ENCODE measurements at regions not wholly inside any gene's neighbourhood (a gene's known extent, or its start where the extent isn't known, plus 50 kb on each side); places are given as distances from the start of the nearest gene placed in this dataset.

DNA sequence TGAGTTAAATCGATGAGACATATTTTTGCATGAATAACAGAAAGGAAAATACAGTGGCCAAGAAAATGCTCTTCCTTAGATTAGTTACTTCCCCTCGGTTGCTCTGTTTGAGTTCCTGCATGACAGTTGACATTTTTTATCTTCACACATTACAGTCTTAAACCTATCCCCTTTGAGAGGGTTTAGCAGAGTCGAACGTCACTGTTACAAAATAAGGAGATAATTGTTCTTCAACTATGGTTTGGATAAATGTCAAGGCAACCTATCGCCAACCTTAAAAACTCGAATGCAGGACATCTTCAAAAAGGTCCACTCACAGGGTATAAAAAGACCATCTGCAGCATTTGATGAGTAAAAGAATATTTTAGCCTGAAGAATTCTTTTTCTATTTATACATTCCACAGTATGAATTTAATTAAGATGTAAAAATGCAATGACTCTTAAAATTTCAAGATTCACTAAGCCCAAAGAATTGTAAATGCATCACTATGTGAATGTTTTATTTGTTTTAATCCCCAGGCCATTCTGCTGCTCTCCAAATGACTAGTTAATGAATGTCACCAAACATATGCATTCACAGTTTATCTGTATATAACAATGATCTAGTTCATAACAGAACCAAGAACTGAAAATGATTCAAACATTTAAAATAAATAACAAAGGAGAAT is 68.9 kb upstream of the COL11A1 start:
- Histone ChIP-seq H3K4me2 (ENCODE audit: extremely low read depth, insufficient read depth, low read length) (no peak overlapping the region), H3K4me1 (ENCODE audit: control insufficient read depth, extremely low read depth, insufficient read depth, low read length) (no peaks in the 10 kb centered on the region), H3K27ac (ENCODE audit: insufficient read depth, low read length) (no peak overlapping the region), H3K79me2 (ENCODE audit: control insufficient read depth, insufficient read depth, low read length) (no peaks in the 10 kb centered on the region), H3K9me3 (ENCODE audit: control insufficient read depth, insufficient read depth, low read depth, low read length) (no peaks in the 10 kb centered on the region), H3K27me3 (ENCODE audit: control insufficient read depth, insufficient read depth, low read length) (no peaks in the 10 kb centered on the region), H2AFZ (ENCODE audit: low read length) (no peak overlapping the region), H3K4me3 (replicated peaks in 1 of 4; ENCODE audit: control extremely low read depth in 1 of 4, insufficient read depth in 1 of 4, low read depth in 3 of 4, low read length in 4 of 4) (no peak overlapping the region), H3K36me3 (ENCODE audit: control insufficient read depth, insufficient read depth, low read length) (no peaks in the 10 kb centered on the region), H3K9ac (ENCODE audit: insufficient read depth, low read length) (no peak overlapping the region), H4K20me1 (ENCODE audit: control insufficient read depth, extremely low read depth, insufficient read depth, low read length) (no peaks in the 10 kb centered on the region)
- TF ChIP-seq, protein P1, sequence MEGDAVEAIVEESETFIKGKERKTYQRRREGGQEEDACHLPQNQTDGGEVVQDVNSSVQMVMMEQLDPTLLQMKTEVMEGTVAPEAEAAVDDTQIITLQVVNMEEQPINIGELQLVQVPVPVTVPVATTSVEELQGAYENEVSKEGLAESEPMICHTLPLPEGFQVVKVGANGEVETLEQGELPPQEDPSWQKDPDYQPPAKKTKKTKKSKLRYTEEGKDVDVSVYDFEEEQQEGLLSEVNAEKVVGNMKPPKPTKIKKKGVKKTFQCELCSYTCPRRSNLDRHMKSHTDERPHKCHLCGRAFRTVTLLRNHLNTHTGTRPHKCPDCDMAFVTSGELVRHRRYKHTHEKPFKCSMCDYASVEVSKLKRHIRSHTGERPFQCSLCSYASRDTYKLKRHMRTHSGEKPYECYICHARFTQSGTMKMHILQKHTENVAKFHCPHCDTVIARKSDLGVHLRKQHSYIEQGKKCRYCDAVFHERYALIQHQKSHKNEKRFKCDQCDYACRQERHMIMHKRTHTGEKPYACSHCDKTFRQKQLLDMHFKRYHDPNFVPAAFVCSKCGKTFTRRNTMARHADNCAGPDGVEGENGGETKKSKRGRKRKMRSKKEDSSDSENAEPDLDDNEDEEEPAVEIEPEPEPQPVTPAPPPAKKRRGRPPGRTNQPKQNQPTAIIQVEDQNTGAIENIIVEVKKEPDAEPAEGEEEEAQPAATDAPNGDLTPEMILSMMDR (conservative IDR thresholded peaks at IDR 0.05 in 1 of 2, IDR thresholded peaks at IDR 0.05 in 1 of 2; ENCODE audit: low read depth in 1 of 2, low read length in 2 of 2), result no peak
- no peak for TF ChIP-seq EZH2 (IDR thresholded peaks at IDR 0.05; ENCODE audit: low read length, missing control alignments)
- DNase-seq (ENCODE audit: low read depth in 2 of 2), result no peak

DNA sequence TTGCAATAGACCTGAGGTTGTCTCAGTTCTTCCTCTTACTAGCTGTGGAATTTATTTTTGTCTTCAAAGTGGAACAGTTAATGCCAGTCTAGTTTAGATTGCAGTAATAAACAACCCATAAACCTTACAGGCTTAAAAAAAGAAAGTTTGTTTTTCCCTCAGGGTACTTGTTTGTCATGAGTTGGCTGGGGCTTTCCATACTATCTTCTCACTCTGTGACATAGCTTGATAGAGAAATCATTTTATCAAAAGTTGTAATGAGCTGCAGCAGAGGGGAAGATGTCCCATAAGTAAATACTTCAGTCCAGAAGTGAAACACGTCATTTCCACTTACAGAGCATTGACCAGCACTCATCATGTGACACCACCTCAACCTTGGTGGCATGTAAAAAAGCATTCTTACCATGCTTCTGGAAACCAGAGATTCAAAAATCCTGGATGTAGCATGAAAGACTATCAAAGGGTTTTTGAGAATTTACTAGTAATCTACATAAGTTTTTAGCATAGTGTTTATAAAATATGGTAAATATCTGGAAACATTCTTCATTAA is 62.8 kb upstream of the COL11A1 start:
- no peaks in the 10 kb centered on the region for H3K4me1 ChIP-seq (ENCODE audit: control insufficient read depth, extremely low read depth, insufficient read depth, low read length)
- H3K4me2 ChIP-seq (ENCODE audit: extremely low read depth, insufficient read depth, low read length), result no peak overlapping the region
- H3K9ac ChIP-seq (ENCODE audit: insufficient read depth, low read length), result no peak overlapping the region
- no peaks in the 10 kb centered on the region for H4K20me1 ChIP-seq (ENCODE audit: control insufficient read depth, extremely low read depth, insufficient read depth, low read length)
- no peak overlapping the region for H3K4me3 ChIP-seq (replicated peaks in 1 of 4; ENCODE audit: control extremely low read depth in 1 of 4, insufficient read depth in 1 of 4, low read depth in 3 of 4, low read length in 4 of 4)
- no peaks in the 10 kb centered on the region for H3K36me3 ChIP-seq (ENCODE audit: control insufficient read depth, insufficient read depth, low read length)
- H3K27me3 ChIP-seq (ENCODE audit: control insufficient read depth, insufficient read depth, low read length), result no peaks in the 10 kb centered on the region
- no peak overlapping the region for H3K27ac ChIP-seq (ENCODE audit: insufficient read depth, low read length)
- no peaks in the 10 kb centered on the region for H3K79me2 ChIP-seq (ENCODE audit: control insufficient read depth, insufficient read depth, low read length)
- H2AFZ ChIP-seq (ENCODE audit: low read length), result no peak overlapping the region
- H3K9me3 ChIP-seq (ENCODE audit: control insufficient read depth, insufficient read depth, low read depth, low read length), result no peaks in the 10 kb centered on the region
- DNase-seq (ENCODE audit: low read depth in 2 of 2), result no peak
- no peak for TF ChIP-seq EZH2 (IDR thresholded peaks at IDR 0.05; ENCODE audit: low read length, missing control alignments)
- TF ChIP-seq, protein P1 (conservative IDR thresholded peaks at IDR 0.05 in 1 of 2, IDR thresholded peaks at IDR 0.05 in 1 of 2; ENCODE audit: low read depth in 1 of 2, low read length in 2 of 2), result no peak

DNA sequence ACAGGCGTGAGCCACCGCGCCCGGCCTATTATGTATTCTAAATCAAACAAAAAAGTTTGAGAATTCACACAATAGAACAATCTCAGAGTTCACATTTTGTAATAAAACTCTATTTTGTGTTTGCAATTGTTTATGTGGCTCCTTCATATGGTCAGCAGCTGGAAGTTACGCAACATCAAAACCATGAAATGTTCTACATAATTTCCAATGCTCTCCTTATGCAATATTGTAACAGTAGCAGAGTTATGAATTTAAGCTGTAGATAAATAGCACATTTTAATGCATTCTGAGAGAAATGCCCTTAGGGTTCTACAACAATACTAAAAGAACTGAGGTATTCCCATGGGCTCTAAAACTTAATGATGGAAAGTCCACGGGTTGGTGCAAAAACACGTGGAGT is 62.3 kb upstream of the COL11A1 start:
- H3K79me2 ChIP-seq (ENCODE audit: control insufficient read depth, insufficient read depth, low read length), result no peaks in the 10 kb centered on the region
- no peaks in the 10 kb centered on the region for H3K36me3 ChIP-seq (ENCODE audit: control insufficient read depth, insufficient read depth, low read length)
- H3K4me2 ChIP-seq (ENCODE audit: extremely low read depth, insufficient read depth, low read length), result no peak overlapping the region
- no peaks in the 10 kb centered on the region for H3K4me1 ChIP-seq (ENCODE audit: control insufficient read depth, extremely low read depth, insufficient read depth, low read length)
- peak in 1 of 2 donors; percentile 41 for DNase-seq (ENCODE audit: low read depth in 2 of 2)
- no peak overlapping the region for H3K4me3 ChIP-seq (replicated peaks in 1 of 4; ENCODE audit: control extremely low read depth in 1 of 4, insufficient read depth in 1 of 4, low read depth in 3 of 4, low read length in 4 of 4)
- H3K9ac ChIP-seq (ENCODE audit: insufficient read depth, low read length), result no peak overlapping the region
- no peak overlapping the region for H3K27ac ChIP-seq (ENCODE audit: insufficient read depth, low read length)
- H4K20me1 ChIP-seq (ENCODE audit: control insufficient read depth, extremely low read depth, insufficient read depth, low read length), result no peaks in the 10 kb centered on the region
- H2AFZ ChIP-seq (ENCODE audit: low read length), result no peak overlapping the region
- TF ChIP-seq EZH2 (IDR thresholded peaks at IDR 0.05; ENCODE audit: low read length, missing control alignments), result no peak
- TF ChIP-seq, protein P1 (conservative IDR thresholded peaks at IDR 0.05 in 1 of 2, IDR thresholded peaks at IDR 0.05 in 1 of 2; ENCODE audit: low read depth in 1 of 2, low read length in 2 of 2), result no peak
- no peaks in the 10 kb centered on the region for H3K9me3 ChIP-seq (ENCODE audit: control insufficient read depth, insufficient read depth, low read depth, low read length)
- no peaks in the 10 kb centered on the region for H3K27me3 ChIP-seq (ENCODE audit: control insufficient read depth, insufficient read depth, low read length)
